ENCODE measurements at regions not wholly inside any gene's neighbourhood (a gene's known extent, or its start where the extent isn't known, plus 50 kb on each side); places are given as distances from the start of the nearest gene placed in this dataset.

DNA sequence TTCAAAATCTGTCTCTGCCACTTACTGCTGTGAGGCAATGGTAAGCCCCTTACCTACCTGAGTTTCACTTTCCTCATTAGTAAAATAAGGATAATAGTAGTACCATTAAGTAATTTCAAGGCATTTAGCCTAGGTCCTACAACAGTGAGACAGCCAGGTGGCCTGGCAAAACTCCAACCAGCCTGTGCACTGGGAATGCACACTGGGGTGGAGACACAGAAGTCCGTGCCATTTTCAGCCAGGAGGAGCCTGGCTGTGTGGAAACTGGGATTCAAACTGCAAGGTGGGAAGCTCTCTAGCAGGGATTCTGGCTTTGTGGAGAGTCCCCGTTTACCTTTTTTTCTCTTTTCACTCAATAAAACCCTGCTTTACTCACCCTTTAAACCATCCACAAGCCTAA is 630.4 kb downstream of the PRELID2 start:
- DNase-seq (ENCODE audit: low spot score): no peak
- Histone ChIP-seq H3K9me3 (no peaks in the 10 kb centered on the region), H3K27me3 (no peaks in the 10 kb centered on the region), H3K4me1 (no peaks in the 10 kb centered on the region), H3K4me3 (no peak overlapping the region), H3K36me3 (no peaks in the 10 kb centered on the region), H3K27ac (no peak overlapping the region)
- TF ChIP-seq, protein P1, sequence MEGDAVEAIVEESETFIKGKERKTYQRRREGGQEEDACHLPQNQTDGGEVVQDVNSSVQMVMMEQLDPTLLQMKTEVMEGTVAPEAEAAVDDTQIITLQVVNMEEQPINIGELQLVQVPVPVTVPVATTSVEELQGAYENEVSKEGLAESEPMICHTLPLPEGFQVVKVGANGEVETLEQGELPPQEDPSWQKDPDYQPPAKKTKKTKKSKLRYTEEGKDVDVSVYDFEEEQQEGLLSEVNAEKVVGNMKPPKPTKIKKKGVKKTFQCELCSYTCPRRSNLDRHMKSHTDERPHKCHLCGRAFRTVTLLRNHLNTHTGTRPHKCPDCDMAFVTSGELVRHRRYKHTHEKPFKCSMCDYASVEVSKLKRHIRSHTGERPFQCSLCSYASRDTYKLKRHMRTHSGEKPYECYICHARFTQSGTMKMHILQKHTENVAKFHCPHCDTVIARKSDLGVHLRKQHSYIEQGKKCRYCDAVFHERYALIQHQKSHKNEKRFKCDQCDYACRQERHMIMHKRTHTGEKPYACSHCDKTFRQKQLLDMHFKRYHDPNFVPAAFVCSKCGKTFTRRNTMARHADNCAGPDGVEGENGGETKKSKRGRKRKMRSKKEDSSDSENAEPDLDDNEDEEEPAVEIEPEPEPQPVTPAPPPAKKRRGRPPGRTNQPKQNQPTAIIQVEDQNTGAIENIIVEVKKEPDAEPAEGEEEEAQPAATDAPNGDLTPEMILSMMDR (IDR thresholded peaks at IDR 0.05): no peak

DNA sequence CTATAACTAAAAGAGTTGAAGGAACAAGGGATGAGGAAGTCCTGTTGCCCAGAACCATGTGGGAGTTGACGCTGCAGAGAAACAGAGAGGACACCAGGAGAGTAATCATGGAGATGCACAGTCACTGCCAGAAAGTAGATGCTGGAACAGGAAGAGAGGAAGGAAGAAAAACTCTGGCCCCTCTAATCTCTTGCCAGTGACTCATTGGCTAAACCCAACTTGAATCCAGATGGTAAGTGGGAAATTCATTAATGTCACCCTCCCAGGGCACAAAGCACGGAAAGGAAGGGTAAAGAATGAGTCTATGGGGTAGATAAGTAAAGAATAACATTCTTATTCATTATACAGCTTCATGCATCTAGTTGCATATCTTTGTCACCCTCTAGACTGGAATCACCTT is 631.9 kb downstream of the PRELID2 start:
- no peaks in the 10 kb centered on the region for H3K27me3 ChIP-seq
- TF ChIP-seq, protein P1 (IDR thresholded peaks at IDR 0.05): no peak

DNA sequence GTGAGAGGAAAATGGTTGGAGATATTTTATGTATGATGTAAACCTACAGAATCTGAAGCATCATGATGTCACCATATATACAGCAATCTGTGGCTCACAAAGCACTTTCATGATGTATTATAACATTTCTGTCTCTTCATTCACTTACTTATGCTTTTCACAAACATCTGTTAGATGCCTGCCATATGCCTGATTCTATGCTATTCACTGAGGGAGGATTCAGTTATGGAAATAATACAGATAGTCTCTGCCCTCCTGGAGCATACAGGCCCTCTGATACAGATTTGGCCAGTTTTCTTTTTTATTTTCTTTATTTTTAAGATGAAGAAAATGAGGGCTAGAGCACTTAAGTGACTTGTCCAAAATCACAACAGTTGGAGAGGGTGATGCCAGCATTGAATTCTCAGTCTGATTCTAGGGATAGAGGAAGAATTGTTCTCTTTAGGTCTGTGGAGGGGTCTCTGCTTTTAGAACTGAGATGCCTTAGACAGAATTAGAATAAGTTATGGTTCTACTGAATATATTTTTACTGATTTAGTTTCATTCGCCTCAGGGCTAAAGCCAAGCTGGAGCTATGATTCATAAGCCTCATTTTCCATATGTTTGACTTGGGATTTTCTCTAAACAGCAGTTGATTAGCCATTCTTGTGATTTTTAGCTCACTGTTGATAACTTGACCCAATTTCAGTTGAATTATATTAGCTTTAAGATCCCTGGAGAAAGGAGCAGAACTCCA is 636.4 kb downstream of the PRELID2 start:
- H3K9me3 ChIP-seq: no peaks in the 10 kb centered on the region
- TF ChIP-seq, protein P1 (IDR thresholded peaks at IDR 0.05): no peak
- H3K27me3 ChIP-seq: no peaks in the 10 kb centered on the region
- no peak overlapping the region for H3K4me3 ChIP-seq
- DNase-seq (ENCODE audit: low spot score): no peak
- H3K36me3 ChIP-seq: no peaks in the 10 kb centered on the region
- no peaks in the 10 kb centered on the region for H3K4me1 ChIP-seq
- H3K27ac ChIP-seq: no peak overlapping the region

More for the DNA sequence above, 631.9 kb downstream of the PRELID2 start:
- no peak for DNase-seq (ENCODE audit: low spot score)
- H3K36me3 ChIP-seq: no peaks in the 10 kb centered on the region
- no peak overlapping the region for H3K4me3 ChIP-seq
- no peaks in the 10 kb centered on the region for H3K4me1 ChIP-seq
- no peaks in the 10 kb centered on the region for H3K9me3 ChIP-seq
- no peak overlapping the region for H3K27ac ChIP-seq

DNA sequence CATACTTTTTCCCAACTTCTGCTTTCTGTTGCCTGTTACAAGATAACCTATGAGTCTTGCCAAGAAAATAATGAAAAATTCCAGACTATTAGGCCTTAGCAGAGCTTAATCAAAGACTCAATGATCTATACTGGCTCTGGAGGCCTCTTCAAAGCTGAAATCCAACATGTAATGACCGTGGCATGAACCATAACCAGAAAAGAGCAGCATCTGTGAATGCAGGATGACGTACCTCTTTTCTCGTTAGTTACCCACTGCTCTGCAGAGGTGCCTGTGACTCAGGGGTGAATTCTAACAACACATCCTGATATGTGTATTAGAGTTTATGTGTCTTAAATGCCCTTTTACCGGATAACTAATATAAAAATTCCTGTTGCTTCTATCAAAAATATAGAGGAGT is 645.4 kb downstream of the PRELID2 start:
- H3K9me3 ChIP-seq: no peaks in the 10 kb centered on the region
- H3K4me1 ChIP-seq: no peaks in the 10 kb centered on the region
- H3K4me3 ChIP-seq: no peak overlapping the region
- no peaks in the 10 kb centered on the region for H3K27me3 ChIP-seq
- no peak for DNase-seq (ENCODE audit: low spot score)
- H3K27ac ChIP-seq: no peak overlapping the region
- H3K36me3 ChIP-seq: no peaks in the 10 kb centered on the region
- TF ChIP-seq, protein P1 (IDR thresholded peaks at IDR 0.05): no peak

DNA sequence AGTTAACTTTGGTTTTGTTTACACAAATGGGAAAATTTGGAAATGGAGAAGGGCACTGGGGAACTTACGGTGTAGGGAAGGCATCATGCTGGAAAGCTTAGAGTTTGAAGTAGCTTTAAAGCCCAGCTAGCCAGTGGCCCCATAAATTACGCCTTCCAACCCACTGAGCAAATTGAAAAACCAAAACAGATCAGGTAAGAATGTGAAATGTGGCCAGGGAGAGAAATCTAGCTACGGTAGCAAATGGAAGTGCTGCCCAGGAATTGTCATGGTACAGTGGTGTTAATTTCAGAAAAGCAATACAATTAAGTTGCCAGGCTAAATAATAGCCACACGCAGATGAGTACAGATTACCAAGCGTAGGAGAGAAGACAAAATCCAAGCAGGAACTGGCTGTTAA is 654.8 kb downstream of the PRELID2 start:
- H3K9me3 ChIP-seq: no peaks in the 10 kb centered on the region
- TF ChIP-seq, protein P1 (IDR thresholded peaks at IDR 0.05): no peak
- H3K36me3 ChIP-seq: no peaks in the 10 kb centered on the region
- no peaks in the 10 kb centered on the region for H3K27me3 ChIP-seq
- no peak for DNase-seq (ENCODE audit: low spot score)
- no peak overlapping the region for H3K27ac ChIP-seq
- H3K4me3 ChIP-seq: no peak overlapping the region
- H3K4me1 ChIP-seq: no peaks in the 10 kb centered on the region

Measured in right atrium auricular region (tissue), 2 donors.